ENCODE measurements at regions not wholly inside any gene's neighbourhood (a gene's known extent, or its start where the extent isn't known, plus 50 kb on each side); places are given as distances from the start of the nearest gene placed in this dataset.

- TF ChIP-seq, protein P1, sequence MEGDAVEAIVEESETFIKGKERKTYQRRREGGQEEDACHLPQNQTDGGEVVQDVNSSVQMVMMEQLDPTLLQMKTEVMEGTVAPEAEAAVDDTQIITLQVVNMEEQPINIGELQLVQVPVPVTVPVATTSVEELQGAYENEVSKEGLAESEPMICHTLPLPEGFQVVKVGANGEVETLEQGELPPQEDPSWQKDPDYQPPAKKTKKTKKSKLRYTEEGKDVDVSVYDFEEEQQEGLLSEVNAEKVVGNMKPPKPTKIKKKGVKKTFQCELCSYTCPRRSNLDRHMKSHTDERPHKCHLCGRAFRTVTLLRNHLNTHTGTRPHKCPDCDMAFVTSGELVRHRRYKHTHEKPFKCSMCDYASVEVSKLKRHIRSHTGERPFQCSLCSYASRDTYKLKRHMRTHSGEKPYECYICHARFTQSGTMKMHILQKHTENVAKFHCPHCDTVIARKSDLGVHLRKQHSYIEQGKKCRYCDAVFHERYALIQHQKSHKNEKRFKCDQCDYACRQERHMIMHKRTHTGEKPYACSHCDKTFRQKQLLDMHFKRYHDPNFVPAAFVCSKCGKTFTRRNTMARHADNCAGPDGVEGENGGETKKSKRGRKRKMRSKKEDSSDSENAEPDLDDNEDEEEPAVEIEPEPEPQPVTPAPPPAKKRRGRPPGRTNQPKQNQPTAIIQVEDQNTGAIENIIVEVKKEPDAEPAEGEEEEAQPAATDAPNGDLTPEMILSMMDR (IDR thresholded peaks at IDR 0.05), result no peak
Observed at GRCh38 chr2:120567128-120567527, 168.5 kb upstream of the GLI2 start.

DNA sequence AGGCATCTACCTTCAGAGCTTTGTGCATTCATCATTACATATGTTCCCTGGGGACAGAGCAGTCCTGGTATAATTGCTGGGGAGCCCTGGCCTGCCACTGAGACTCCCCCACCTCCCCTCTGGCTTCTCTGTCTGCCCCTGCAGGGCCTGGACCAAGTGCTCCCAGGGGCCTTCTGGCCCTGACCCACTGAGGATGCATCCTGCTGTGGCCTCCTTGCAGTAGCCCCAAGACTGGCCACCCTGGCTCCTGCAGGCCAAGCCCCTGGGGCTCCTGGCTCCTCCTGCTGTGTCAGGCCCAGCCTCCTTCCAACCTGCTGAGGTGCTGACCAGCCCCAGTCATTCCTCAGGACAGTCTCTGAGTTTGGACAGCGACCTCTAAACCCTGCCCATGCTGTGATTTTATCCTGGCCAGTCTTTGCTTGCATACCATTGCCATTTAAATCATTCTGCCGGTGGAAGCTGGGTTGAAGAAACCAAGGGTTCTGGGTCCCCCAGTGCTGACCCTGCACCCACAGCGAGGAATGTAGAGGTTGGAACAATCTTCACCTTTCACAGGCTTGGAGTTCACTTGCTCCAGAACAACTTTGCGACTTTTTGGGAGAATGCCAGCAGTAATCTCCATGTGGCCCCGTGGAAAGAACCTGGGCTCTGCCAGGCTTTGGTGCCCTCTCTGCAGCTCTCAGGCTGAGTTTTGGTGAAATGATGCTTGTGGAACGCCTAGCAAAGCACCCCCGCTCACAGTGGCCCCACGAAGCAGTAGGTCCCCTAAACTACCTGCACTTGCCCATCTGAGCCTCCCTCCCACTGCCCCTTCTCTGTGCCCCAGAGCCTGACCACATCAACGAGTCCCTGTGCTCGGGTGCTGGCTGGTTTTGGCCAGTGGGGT is 167.3 kb upstream of the GLI2 start:
- TF ChIP-seq, protein P1 (IDR thresholded peaks at IDR 0.05), result no peak

GRCh38 chr2:120568975-120569268 is 166.7 kb upstream of the GLI2 start:
- TF ChIP-seq, protein P1 (IDR thresholded peaks at IDR 0.05), result no peak

DNA sequence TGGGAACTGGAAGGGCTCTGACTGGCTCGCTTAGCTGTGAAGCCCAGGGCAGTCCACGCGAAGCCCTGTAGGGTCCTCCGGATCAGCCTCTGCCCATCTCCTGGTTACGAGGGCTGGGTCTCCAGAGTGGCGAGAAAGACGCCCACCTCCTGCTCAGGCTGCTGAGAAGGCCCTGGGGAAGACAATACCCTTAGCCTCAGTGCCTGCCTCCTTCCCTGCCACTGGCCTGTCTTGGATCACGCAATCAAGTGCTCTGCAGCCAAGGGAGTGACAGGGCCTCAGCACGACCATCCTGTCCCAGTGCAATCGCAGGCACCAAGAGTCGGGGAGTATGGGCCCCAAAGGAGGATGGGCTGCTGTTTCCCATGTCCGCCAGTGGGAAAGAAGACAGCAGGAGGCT is 165.7 kb upstream of the GLI2 start:
- TF ChIP-seq, protein P1 (IDR thresholded peaks at IDR 0.05), result no peak

- TF ChIP-seq, protein P1 (IDR thresholded peaks at IDR 0.05), result no peak
Observed at GRCh38 chr2:120570546-120570945, 165.1 kb upstream of the GLI2 start.

DNA sequence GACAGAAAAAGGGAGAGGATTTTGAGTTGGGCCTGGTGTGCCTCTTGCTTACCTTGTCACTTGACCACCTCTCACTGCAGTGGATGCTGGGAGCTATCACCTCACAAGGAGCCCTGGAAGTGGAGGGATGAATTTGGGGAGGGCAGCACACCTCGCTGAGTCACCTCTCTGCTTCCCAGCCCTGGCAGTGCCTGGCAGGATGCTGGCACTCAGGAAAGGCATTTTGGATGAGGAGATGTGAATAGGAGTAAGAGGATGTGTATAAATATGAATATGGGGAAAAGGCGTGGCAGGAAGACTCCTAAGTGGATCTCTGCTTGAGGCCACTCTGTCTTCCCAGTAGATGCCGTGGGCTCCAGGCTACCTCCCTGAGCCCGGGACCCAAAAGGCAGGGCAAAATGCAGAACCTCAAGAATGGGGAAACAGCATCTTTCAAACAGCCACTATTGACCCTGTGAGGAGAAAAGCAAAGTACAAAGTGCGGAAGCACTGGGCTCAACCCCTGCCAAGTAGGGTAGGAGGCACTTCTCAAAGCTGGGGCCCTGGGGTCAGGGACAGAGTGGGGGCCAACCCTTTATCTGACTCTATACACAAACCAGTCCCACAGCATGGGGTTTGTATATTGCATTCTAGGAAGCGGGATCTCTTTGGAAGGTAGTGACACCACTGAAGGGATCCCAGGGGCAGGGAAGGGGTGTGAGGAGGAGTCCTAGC is 164.5 kb upstream of the GLI2 start:
- TF ChIP-seq, protein P1 (IDR thresholded peaks at IDR 0.05), result no peak

DNA sequence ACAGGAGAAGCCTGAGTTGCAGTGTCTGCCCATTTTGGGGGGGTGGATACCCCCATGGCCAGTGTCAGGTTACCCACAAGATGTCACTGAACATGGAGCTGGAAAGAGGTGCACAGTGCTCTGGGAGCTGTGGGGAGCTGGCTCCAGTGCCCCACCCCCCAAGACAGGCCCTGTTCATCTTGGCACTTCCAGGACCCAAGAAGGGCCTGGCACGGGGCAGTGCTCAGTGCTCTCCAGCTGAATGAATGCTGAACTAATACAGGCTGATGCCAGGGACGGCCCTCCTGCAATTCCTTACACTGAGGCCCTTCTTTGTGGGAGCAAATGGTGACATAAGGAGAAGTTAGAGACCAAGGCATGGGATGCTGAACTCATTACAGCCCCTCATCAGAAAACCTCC is 163.4 kb upstream of the GLI2 start:
- TF ChIP-seq, protein P1 (IDR thresholded peaks at IDR 0.05), result no peak
